A549 (cell line): ENCODE measurements at regions not wholly inside any gene's neighbourhood (a gene's known extent, or its start where the extent isn't known, plus 50 kb on each side); places are given as distances from the start of the nearest gene placed in this dataset.
A peak's percentile ranks its signal among the peaks of the same experiment; 100 is the strongest.

Experiments
- ATAC-seq, 2 experiments: fragments of 200-7000 bp in 1 of 2; fragments of >200 bp in 1 of 2; cut with Nextera tagmentation in 1 of 2; cut with Tn5 transposase in 1 of 2; 3 replicates each; pipeline versions ENCODE4 v1.8.0 to v1.9.1; 2018 to 2020; ENCODE audit warnings: mild to moderate bottlenecking in 1 of 2, moderate library complexity in 1 of 2
- CTCF ChIA-PET: fragments of 300-600 bp; sonication (Branson Sonifier 250); formaldehyde crosslinking; extraction: SDS; loops from one replicate; lab custom pipeline; 2021; ENCODE audit warnings: antibody characterized with exemption, inconsistent platforms; lab: Yijun Ruan, JAX
- POLR2A ChIA-PET: fragments of 350-600 bp; formaldehyde crosslinking; extraction: SDS; loops from one replicate; lab custom pipeline; 2021; ENCODE audit warnings: antibody characterized with exemption, inconsistent platforms; lab: Yijun Ruan, JAX
- DNase-seq, 2 experiments: peaks; one replicate each; pipeline versions ENCODE4 v3.0.0 to v3.0.0-alpha.2; 2011 to 2016; ENCODE audit warnings: low read depth in 1 of 2, low spot score in 1 of 2
- FAIRE-seq: peaks from 2 replicates; lab custom pipeline; 2011; peaks lifted over from hg19 to GRCh38; lab: Jason Lieb, UNC
- H3K27ac ChIP-seq, 2 experiments: fragments of >200 bp; sonication (Bioruptor Twin); formaldehyde crosslinking; 3 replicates each; pipeline ENCODE4 v1.5.1; 2016 to 2017
- H3K4me1 ChIP-seq: fragments of >200 bp; sonication (Bioruptor Twin); formaldehyde crosslinking; 3 replicates; pipeline ENCODE4 v1.6.1; 2016
- H3K4me2 ChIP-seq: fragments of >200 bp; sonication (Bioruptor Twin); formaldehyde crosslinking; 3 replicates; pipeline ENCODE4 v1.6.1; 2016
- H3K4me3 ChIP-seq: fragments of >200 bp; sonication (Bioruptor Twin); formaldehyde crosslinking; 3 replicates; pipeline ENCODE4 v1.5.1; 2016
- H3K9me3 ChIP-seq: fragments of >200 bp; sonication (Bioruptor Twin); formaldehyde crosslinking; 3 replicates; pipeline ENCODE4 v1.6.1; 2016
- CHD2 ChIP-seq: fragments of 150-350 bp; IDR thresholded peaks from 2 replicates; pipeline ENCODE4 v1.6.1; 2014; ENCODE audit warnings: low read length; ENCODE audit not compliant: partially characterized antibody
- CHD4 ChIP-seq: fragments of 200-600 bp; sonication (generic); IDR thresholded peaks from 2 replicates; pipeline ENCODE4 v1.6.1; 2016; ENCODE audit warnings: antibody characterized with exemption, mild to moderate bottlenecking, borderline replicate concordance
- ESRRA ChIP-seq: fragments of 150-350 bp; IDR thresholded peaks from 2 replicates; pipeline ENCODE4 v1.6.1; 2014; ENCODE audit warnings: mild to moderate bottlenecking, low read length, borderline replicate concordance
- FOXS1 ChIP-seq: fragments of 250-450 bp; sonication (Bioruptor Pico); IDR thresholded peaks from 2 replicates; pipeline ENCODE4 v1.5.0; 2020; ENCODE audit warnings: mild to moderate bottlenecking, moderate library complexity
- GATA3 ChIP-seq: IDR thresholded peaks from 2 replicates; pipeline ENCODE4 v1.6.1; 2012; ENCODE audit warnings: borderline replicate concordance
- HOXB5 ChIP-seq: fragments of 250-450 bp; sonication (Bioruptor Pico); IDR thresholded peaks from 2 replicates; pipeline ENCODE4 v1.5.0; 2020; ENCODE audit warnings: mild to moderate bottlenecking, moderate library complexity
- JUNB ChIP-seq: fragments of >200 bp; sonication (Bioruptor Twin); formaldehyde crosslinking; IDR thresholded peaks from 2 replicates; pipeline ENCODE4 v1.6.1; 2016
- KDM1A ChIP-seq: fragments of 200-600 bp; sonication (generic); IDR thresholded peaks from 2 replicates; pipeline ENCODE4 v1.6.1; 2016; ENCODE audit warnings: low read depth, mild to moderate bottlenecking
- KDM5A ChIP-seq: fragments of 200-600 bp; sonication (generic); IDR thresholded peaks from 2 replicates; pipeline ENCODE4 v1.6.1; 2016; ENCODE audit warnings: antibody characterized with exemption, mild to moderate bottlenecking
- MYC ChIP-seq: IDR thresholded peaks from 2 replicates; pipeline ENCODE4 v1.6.1; 2012; ENCODE audit warnings: mild to moderate bottlenecking, inconsistent platforms, low read length, improper control_type of control experiment, borderline replicate concordance
- NR3C1 ChIP-seq: fragments of >200 bp; sonication (Bioruptor Twin); formaldehyde crosslinking; IDR thresholded peaks from 3 replicates; pipeline ENCODE4 v1.6.1; 2017
- PHF8 ChIP-seq: fragments of 200-600 bp; sonication (generic); IDR thresholded peaks from 2 replicates; pipeline ENCODE4 v1.6.1; 2016; ENCODE audit warnings: low read depth, mild to moderate bottlenecking, antibody characterized with exemption, moderate library complexity, borderline replicate concordance
- POLR2A ChIP-seq: IDR thresholded peaks from 2 replicates; pipeline ENCODE4 v1.6.1; 2012; ENCODE audit warnings: mild to moderate bottlenecking, low read length
- RARB ChIP-seq: fragments of 250-450 bp; sonication (Bioruptor Pico); IDR thresholded peaks from 2 replicates; pipeline ENCODE4 v1.8.0; 2021; ENCODE audit warnings: mild to moderate bottlenecking, moderate library complexity
- RCOR1 ChIP-seq: fragments of 150-350 bp; IDR thresholded peaks from 2 replicates; pipeline ENCODE4 v1.6.1; 2014; ENCODE audit warnings: antibody characterized with exemption, low read length, low read depth
- SREBF2 ChIP-seq: fragments of 450-650 bp; IDR thresholded peaks from 2 replicates; pipeline ENCODE4 v1.6.1; 2014; ENCODE audit warnings: mild to moderate bottlenecking, moderate library complexity
- ZNF302 ChIP-seq: fragments of 250-450 bp; sonication (Bioruptor Pico); IDR thresholded peaks from 2 replicates; pipeline ENCODE4 v1.9.0; 2021; ENCODE audit warnings: inconsistent platforms, mild to moderate bottlenecking, moderate library complexity
- WGBS: methylation state at CpG from one replicate; pipeline ENCODE4 v1.1.6; 2017; ENCODE audit errors: missing lambda C conversion rate; 5-methylcytosine and 5-hydroxymethylcytosine counted together
- TF ChIP-seq, protein P1 (sequence below): IDR thresholded peaks from 2 replicates; pipeline ENCODE4 v1.6.1; 2012
- TF ChIP-seq, protein P2 (sequence below): fragments of 150-350 bp; IDR thresholded peaks from 2 replicates; pipeline ENCODE4 v1.6.1; 2014; ENCODE audit warnings: low read depth, mild to moderate bottlenecking, low read length
- TF ChIP-seq, protein P3 (sequence below): fragments of >200 bp; sonication (Bioruptor Twin); formaldehyde crosslinking; IDR thresholded peaks from 2 replicates; pipeline ENCODE4 v1.6.1; 2016
- TF ChIP-seq, protein P4 (sequence below): fragments of 200-600 bp; sonication (generic); IDR thresholded peaks from 2 replicates; pipeline ENCODE4 v1.6.1; 2016; ENCODE audit warnings: antibody characterized with exemption, mild to moderate bottlenecking, moderate library complexity
- TF ChIP-seq, protein P5 (sequence below): fragments of >200 bp; sonication (Bioruptor Twin); formaldehyde crosslinking; IDR thresholded peaks from 3 replicates; pipeline ENCODE4 v1.6.1; 2016

DNA sequence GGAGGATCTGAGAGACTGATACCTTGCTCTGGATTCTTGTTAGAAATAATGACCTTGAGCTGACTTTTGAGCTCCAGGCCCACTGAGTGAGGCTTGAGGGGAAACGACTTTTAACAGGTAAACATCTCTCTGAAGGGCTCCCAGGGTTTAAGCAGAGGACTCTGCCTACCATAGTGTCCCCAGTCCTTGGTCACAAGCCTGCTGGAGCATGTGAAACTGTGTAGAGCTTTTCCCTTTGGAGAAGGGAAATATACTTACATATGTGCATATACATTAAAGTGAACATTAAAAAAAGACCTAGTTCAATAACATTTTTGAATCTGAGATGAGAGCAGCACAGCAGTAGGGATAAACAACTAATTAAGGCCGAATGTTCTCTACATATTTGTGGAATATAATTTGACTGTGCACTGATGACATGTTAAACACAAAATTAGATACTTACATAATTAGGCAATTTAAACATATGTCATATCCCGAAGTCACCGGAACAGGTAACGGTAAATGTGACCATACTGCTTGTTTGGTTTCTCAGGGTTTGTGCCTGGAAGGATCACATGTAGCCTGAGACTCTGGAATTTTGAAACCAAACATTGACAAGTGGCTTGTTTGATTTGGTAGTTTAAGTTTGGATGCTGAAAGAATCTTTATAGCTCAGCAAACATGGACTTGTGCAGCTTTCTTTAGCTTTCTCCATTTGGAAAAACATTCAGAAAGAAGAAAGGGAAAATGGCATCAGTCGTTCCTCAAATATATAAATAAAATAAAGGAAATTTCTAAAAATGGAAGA, 266.1 kb upstream of the C2CD4B start:
- Histone ChIP-seq H3K4me1 (no peaks in the 10 kb centered on the region), H3K4me3 (no peak overlapping the region), H3K9me3 (no peaks in the 10 kb centered on the region), H3K4me2 (no peak overlapping the region), H3K27ac (no peak overlapping the region)
- peak; percentile 78 for FAIRE-seq
- no peak for ATAC-seq
- ChIA-PET POLR2A (interaction anchor here (0.6 kb wide), 1 partner anchor 1180 kb away, joined by 3 read pairs; no protein-coding TSS in a partner anchor), CTCF (interaction anchor here (0.6 to 1.5 kb wide), 4 partner anchors 13 to 65 kb away, joined by 3 to 4 read pairs (median 3); no protein-coding TSS in a partner anchor)
- 75% methylated on average over 6 of the region's 6 CpGs for WGBS
- TF ChIP-seq, protein P1, sequence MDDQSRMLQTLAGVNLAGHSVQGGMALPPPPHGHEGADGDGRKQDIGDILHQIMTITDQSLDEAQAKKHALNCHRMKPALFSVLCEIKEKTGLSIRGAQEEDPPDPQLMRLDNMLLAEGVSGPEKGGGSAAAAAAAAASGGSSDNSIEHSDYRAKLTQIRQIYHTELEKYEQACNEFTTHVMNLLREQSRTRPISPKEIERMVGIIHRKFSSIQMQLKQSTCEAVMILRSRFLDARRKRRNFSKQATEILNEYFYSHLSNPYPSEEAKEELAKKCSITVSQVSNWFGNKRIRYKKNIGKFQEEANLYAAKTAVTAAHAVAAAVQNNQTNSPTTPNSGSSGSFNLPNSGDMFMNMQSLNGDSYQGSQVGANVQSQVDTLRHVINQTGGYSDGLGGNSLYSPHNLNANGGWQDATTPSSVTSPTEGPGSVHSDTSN, result no peak
- no peak for TF ChIP-seq FOXS1 (CRISPR knock-in tag)
- TF ChIP-seq, protein P2, sequence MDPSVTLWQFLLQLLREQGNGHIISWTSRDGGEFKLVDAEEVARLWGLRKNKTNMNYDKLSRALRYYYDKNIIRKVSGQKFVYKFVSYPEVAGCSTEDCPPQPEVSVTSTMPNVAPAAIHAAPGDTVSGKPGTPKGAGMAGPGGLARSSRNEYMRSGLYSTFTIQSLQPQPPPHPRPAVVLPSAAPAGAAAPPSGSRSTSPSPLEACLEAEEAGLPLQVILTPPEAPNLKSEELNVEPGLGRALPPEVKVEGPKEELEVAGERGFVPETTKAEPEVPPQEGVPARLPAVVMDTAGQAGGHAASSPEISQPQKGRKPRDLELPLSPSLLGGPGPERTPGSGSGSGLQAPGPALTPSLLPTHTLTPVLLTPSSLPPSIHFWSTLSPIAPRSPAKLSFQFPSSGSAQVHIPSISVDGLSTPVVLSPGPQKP, result no peak
- TF ChIP-seq KDM5A, result no peak
- no peak for TF ChIP-seq NR3C1
- no peak for TF ChIP-seq MYC
- TF ChIP-seq RARB, result no peak
- TF ChIP-seq ZNF302 (CRISPR knock-in tag), result no peak
- no peak for TF ChIP-seq JUNB
- TF ChIP-seq, protein P3, sequence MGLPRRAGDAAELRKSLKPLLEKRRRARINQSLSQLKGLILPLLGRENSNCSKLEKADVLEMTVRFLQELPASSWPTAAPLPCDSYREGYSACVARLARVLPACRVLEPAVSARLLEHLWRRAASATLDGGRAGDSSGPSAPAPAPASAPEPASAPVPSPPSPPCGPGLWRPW, result no peak
- no peak for TF ChIP-seq GATA3
- no peak for TF ChIP-seq SREBF2
- TF ChIP-seq RCOR1, result no peak
- TF ChIP-seq KDM1A, result no peak
- TF ChIP-seq, protein P4, sequence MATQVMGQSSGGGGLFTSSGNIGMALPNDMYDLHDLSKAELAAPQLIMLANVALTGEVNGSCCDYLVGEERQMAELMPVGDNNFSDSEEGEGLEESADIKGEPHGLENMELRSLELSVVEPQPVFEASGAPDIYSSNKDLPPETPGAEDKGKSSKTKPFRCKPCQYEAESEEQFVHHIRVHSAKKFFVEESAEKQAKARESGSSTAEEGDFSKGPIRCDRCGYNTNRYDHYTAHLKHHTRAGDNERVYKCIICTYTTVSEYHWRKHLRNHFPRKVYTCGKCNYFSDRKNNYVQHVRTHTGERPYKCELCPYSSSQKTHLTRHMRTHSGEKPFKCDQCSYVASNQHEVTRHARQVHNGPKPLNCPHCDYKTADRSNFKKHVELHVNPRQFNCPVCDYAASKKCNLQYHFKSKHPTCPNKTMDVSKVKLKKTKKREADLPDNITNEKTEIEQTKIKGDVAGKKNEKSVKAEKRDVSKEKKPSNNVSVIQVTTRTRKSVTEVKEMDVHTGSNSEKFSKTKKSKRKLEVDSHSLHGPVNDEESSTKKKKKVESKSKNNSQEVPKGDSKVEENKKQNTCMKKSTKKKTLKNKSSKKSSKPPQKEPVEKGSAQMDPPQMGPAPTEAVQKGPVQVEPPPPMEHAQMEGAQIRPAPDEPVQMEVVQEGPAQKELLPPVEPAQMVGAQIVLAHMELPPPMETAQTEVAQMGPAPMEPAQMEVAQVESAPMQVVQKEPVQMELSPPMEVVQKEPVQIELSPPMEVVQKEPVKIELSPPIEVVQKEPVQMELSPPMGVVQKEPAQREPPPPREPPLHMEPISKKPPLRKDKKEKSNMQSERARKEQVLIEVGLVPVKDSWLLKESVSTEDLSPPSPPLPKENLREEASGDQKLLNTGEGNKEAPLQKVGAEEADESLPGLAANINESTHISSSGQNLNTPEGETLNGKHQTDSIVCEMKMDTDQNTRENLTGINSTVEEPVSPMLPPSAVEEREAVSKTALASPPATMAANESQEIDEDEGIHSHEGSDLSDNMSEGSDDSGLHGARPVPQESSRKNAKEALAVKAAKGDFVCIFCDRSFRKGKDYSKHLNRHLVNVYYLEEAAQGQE, result no peak
- TF ChIP-seq ESRRA, result no peak
- no peak for DNase-seq

DNA sequence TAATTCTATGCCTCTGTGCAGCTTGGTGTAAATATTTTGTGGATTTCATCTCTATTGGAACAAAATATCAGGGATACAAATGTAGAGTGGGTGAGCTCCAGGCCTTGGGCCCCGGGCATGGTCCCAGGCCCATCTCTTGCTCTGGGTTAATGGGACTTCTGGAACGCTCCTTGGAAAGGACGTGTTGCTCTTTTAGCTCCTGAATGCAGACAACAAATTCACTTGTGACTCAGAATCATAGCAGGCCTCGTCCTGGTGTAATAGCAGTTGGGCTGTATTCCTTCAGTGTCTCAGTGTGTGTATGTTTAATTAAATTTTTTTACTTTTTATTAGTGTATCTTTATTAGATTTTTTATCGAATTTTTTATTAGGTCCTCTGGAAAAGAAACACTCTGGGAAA, 266.7 kb upstream of the C2CD4B start:
- Histone ChIP-seq H3K4me2 (no peak overlapping the region), H3K4me1 (no peaks in the 10 kb centered on the region), H3K9me3 (no peaks in the 10 kb centered on the region), H3K27ac (no peak overlapping the region), H3K4me3 (no peak overlapping the region)
- ChIA-PET CTCF (interaction anchor here (1.2 kb wide), 1 partner anchor 43 kb away, joined by 3 read pairs; no protein-coding TSS in a partner anchor), POLR2A (interaction anchor here (0.6 kb wide), 1 partner anchor 1180 kb away, joined by 3 read pairs; no protein-coding TSS in a partner anchor)
- no peak for DNase-seq
- whole genome bisulfite sequencing, result 69% methylated on average over 5 of the region's 5 CpGs
- FAIRE-seq, result no peak
- ATAC-seq, result no peak
- TF ChIP-seq CHD4 (no peak), KDM1A (no peak), HOXB5 (no peak), PHF8 (no peak), ESRRA (no peak), CHD2 (no peak), POLR2A (no peak)
- TF ChIP-seq, protein P1, result no peak
- TF ChIP-seq, protein P4, result no peak
- TF ChIP-seq, protein P5, sequence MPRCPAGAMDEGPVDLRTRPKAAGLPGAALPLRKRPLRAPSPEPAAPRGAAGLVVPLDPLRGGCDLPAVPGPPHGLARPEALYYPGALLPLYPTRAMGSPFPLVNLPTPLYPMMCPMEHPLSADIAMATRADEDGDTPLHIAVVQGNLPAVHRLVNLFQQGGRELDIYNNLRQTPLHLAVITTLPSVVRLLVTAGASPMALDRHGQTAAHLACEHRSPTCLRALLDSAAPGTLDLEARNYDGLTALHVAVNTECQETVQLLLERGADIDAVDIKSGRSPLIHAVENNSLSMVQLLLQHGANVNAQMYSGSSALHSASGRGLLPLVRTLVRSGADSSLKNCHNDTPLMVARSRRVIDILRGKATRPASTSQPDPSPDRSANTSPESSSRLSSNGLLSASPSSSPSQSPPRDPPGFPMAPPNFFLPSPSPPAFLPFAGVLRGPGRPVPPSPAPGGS, result no peak
